ENCODE measurements at regions not wholly inside any gene's neighbourhood (a gene's known extent, or its start where the extent isn't known, plus 50 kb on each side); places are given as distances from the start of the nearest gene placed in this dataset.

- no peak for TF ChIP-seq CTCF (IDR thresholded peaks at IDR 0.05)
- TF ChIP-seq POLR2AphosphoS5 (IDR thresholded peaks at IDR 0.05) = no peak
Measured at GRCh38 chr7:155211173-155211572, 86.5 kb upstream of the INSIG1 start.
